SK-N-SH treated with all-trans-retinoic acid at 6 μM for 48 hours (cell line): ENCODE measurements at regions not wholly inside any gene's neighbourhood (a gene's known extent, or its start where the extent isn't known, plus 50 kb on each side); places are given as distances from the start of the nearest gene placed in this dataset.

Experiments used
- ATAC-seq: fragments of 200-7000 bp; cut with Tn5 transposase; 3 replicates; pipeline ENCODE4 v1.9.1; 2020; ENCODE audit warnings: mild to moderate bottlenecking, moderate library complexity
- BACH2 ChIP-seq: fragments of 250-450 bp; sonication (Bioruptor Pico); IDR thresholded peaks from 2 replicates; pipeline ENCODE4 v1.9.0; 2021; ENCODE audit warnings: mild to moderate bottlenecking, borderline replicate concordance
- CREB5 ChIP-seq: fragments of 250-450 bp; sonication (Bioruptor Pico); IDR thresholded peaks from 2 replicates; pipeline ENCODE4 v1.5.1; 2020; ENCODE audit warnings: low read depth, mild to moderate bottlenecking, moderate library complexity
- ESRRG ChIP-seq: fragments of 250-450 bp; sonication (Bioruptor Pico); IDR thresholded peaks from 2 replicates; pipeline ENCODE4 v1.6.1; 2021; ENCODE audit warnings: mild to moderate bottlenecking
- GLIS3 ChIP-seq: fragments of 250-450 bp; sonication (Bioruptor Pico); IDR thresholded peaks from 2 replicates; pipeline ENCODE4 v1.5.0; 2020; ENCODE audit warnings: mild to moderate bottlenecking, moderate library complexity
- ISL1 ChIP-seq: fragments of 250-450 bp; sonication (Bioruptor Pico); IDR thresholded peaks from 2 replicates; pipeline ENCODE4 v2.1.2; 2022; ENCODE audit warnings: mild to moderate bottlenecking, moderate library complexity
- OSR1 ChIP-seq: fragments of 250-450 bp; sonication (Bioruptor Pico); IDR thresholded peaks from 2 replicates; pipeline ENCODE4 v1.8.0; 2022; ENCODE audit warnings: moderate library complexity, mild to moderate bottlenecking, inconsistent platforms
- POU6F1 ChIP-seq: fragments of 250-450 bp; sonication (Bioruptor Pico); IDR thresholded peaks from 2 replicates; pipeline ENCODE4 v1.8.0; 2021; ENCODE audit warnings: low read depth, mild to moderate bottlenecking, moderate library complexity, borderline replicate concordance
- PPARA ChIP-seq: fragments of 250-450 bp; sonication (Bioruptor Pico); IDR thresholded peaks from 2 replicates; pipeline ENCODE4 v1.5.0; 2020; ENCODE audit warnings: mild to moderate bottlenecking, borderline replicate concordance
- RARB ChIP-seq: fragments of 250-450 bp; sonication (Bioruptor Pico); IDR thresholded peaks from 2 replicates; pipeline ENCODE4 v1.8.0; 2021; ENCODE audit warnings: mild to moderate bottlenecking, moderate library complexity
- SNAI2 ChIP-seq: fragments of 250-450 bp; sonication (Bioruptor Pico); IDR thresholded peaks from 2 replicates; pipeline ENCODE4 v1.5.0; 2020; ENCODE audit warnings: mild to moderate bottlenecking, moderate library complexity
- TCF4 ChIP-seq: fragments of 250-450 bp; sonication (Bioruptor Pico); IDR thresholded peaks from 2 replicates; pipeline ENCODE4 v1.8.0; 2021; ENCODE audit warnings: mild to moderate bottlenecking, moderate library complexity, borderline replicate concordance
- TOX ChIP-seq: fragments of 250-450 bp; sonication (Bioruptor Pico); IDR thresholded peaks from 2 replicates; pipeline ENCODE4 v1.8.0; 2021; ENCODE audit warnings: mild to moderate bottlenecking, moderate library complexity, borderline replicate concordance
- TSHZ2 ChIP-seq: fragments of 250-450 bp; sonication (Bioruptor Pico); IDR thresholded peaks from 2 replicates; pipeline ENCODE4 v1.5.0; 2020; ENCODE audit warnings: mild to moderate bottlenecking, moderate library complexity
- ZFP30 ChIP-seq: fragments of 450-650 bp; formaldehyde crosslinking; IDR thresholded peaks from 2 replicates; pipeline ENCODE4 v1.5.0; 2022; ENCODE audit warnings: mild to moderate bottlenecking, moderate library complexity
- ZNF565 ChIP-seq: fragments of 450-650 bp; formaldehyde crosslinking; conservative IDR thresholded peaks from 2 replicates; pipeline ENCODE4 v1.5.0; 2020; ENCODE audit warnings: low read depth, mild to moderate bottlenecking, moderate library complexity
- ZNF70 ChIP-seq: fragments of 450-650 bp; formaldehyde crosslinking; IDR thresholded peaks from 2 replicates; pipeline ENCODE4 v1.5.0; 2020; ENCODE audit warnings: mild to moderate bottlenecking, moderate library complexity
- ZNF8 ChIP-seq: fragments of 450-650 bp; formaldehyde crosslinking; IDR thresholded peaks from 2 replicates; pipeline ENCODE4 v1.5.0; 2020; ENCODE audit warnings: mild to moderate bottlenecking, moderate library complexity

- TF ChIP-seq TSHZ2 (CRISPR knock-in tag) = no peak
- TF ChIP-seq ZNF70 (CRISPR knock-in tag) = no peak
- TF ChIP-seq GLIS3 (CRISPR knock-in tag) = no peak
- TF ChIP-seq BACH2 = no peak
- TF ChIP-seq ZNF565 (CRISPR knock-in tag) = no peak
- TF ChIP-seq SNAI2 (CRISPR knock-in tag) = no peak
- no peak for TF ChIP-seq ISL1
- no peak for TF ChIP-seq PPARA (CRISPR knock-in tag)
- TF ChIP-seq OSR1 = no peak
- no peak for TF ChIP-seq ESRRG (CRISPR knock-in tag)
Measured at GRCh38 chr14:61132894-61133293, 148.2 kb downstream of the TMEM30B start (continued).

GRCh38 chr14:61132336-61132735 lies 148.8 kb downstream of the TMEM30B start:
- TF ChIP-seq POU6F1 (CRISPR knock-in tag) (no peak), TSHZ2 (CRISPR knock-in tag) (no peak), ZFP30 (no peak), ZNF8 (CRISPR knock-in tag) (no peak), TCF4 (CRISPR knock-in tag) (no peak), BACH2 (no peak), TOX (CRISPR knock-in tag) (no peak)
- ATAC-seq = no peak

GRCh38 chr14:61130512-61131260 lies 149.6 kb downstream of the SLC38A6 start:
- no peak for ATAC-seq
- TF ChIP-seq ISL1 (no peak), ZNF8 (CRISPR knock-in tag) (no peak), CREB5 (no peak), RARB (no peak), ZFP30 (no peak)

GRCh38 chr14:61129168-61129745 lies 148.2 kb downstream of the SLC38A6 start:
- no peak for ATAC-seq
- no peak for TF ChIP-seq TOX (CRISPR knock-in tag)
- no peak for TF ChIP-seq ZFP30
- no peak for TF ChIP-seq ZNF565 (CRISPR knock-in tag)
- TF ChIP-seq OSR1 = no peak
